CD4-positive, alpha-beta T cell treated with Interleukin-6 at 100 ng/mL for 8 hours (primary cell): ENCODE measurements at regions not wholly inside any gene's neighbourhood (a gene's known extent, or its start where the extent isn't known, plus 50 kb on each side); places are given as distances from the start of the nearest gene placed in this dataset.
"Not testable (repeated sequence)": the region's sequence is repeated elsewhere in the genome, so short reads cannot be mapped to it uniquely, and the experiment has no call there.

Experiments
- DNase-seq: peaks from one replicate; pipeline ENCODE4 v3.0.0-alpha.2; 2020; ENCODE audit warnings: mixed read lengths, low spot score

GRCh38 chr10:30731963-30732362 lies 102.4 kb upstream of the LYZL2 start:
- DNase-seq, result no peak

- DNase-seq, result no peak
These were observed 100.8 kb upstream of the LYZL2 start for GRCh38 chr10:30730306-30730705.

GRCh38 chr10:30728766-30729165 lies 99.2 kb upstream of the LYZL2 start:
- DNase-seq, result no peak

- DNase-seq, result no peak
These were observed 98.6 kb upstream of the LYZL2 start for GRCh38 chr10:30728127-30728526.

GRCh38 chr10:30727524-30727923 lies 98.0 kb upstream of the LYZL2 start:
- no peak for DNase-seq

GRCh38 chr10:30726783-30727414 lies 97.3 kb upstream of the LYZL2 start:
- peak; percentile 76 for DNase-seq

GRCh38 chr10:30725661-30726060 lies 96.1 kb upstream of the LYZL2 start:
- no peak for DNase-seq

GRCh38 chr10:30724296-30724695 lies 94.7 kb upstream of the LYZL2 start:
- no peak for DNase-seq

- DNase-seq, result no peak
These were observed 93.5 kb upstream of the LYZL2 start for GRCh38 chr10:30722956-30723620.

GRCh38 chr10:30719832-30720231 lies 90.3 kb upstream of the LYZL2 start:
- DNase-seq, result no peak

GRCh38 chr10:30709700-30710358 lies 80.3 kb upstream of the LYZL2 start:
- no peak for DNase-seq

- DNase-seq, result no peak
These were observed 79.7 kb upstream of the LYZL2 start for GRCh38 chr10:30709229-30709628.

GRCh38 chr10:30708234-30708633 lies 78.7 kb upstream of the LYZL2 start:
- DNase-seq, result no peak

- not testable (repeated sequence) for DNase-seq
These were observed 76.6 kb upstream of the LYZL2 start for GRCh38 chr10:30706189-30706588.

GRCh38 chr10:30705625-30706149 lies 76.1 kb upstream of the LYZL2 start:
- peak; percentile 9 for DNase-seq

- peak; percentile 64 for DNase-seq
These were observed 75.6 kb upstream of the LYZL2 start for GRCh38 chr10:30705101-30705624.

GRCh38 chr10:30704601-30705100 lies 75.1 kb upstream of the LYZL2 start:
- DNase-seq, result peak; percentile 43

- peak; percentile 8 for DNase-seq
These were observed 74.6 kb upstream of the LYZL2 start for GRCh38 chr10:30704026-30704600.

- not testable (repeated sequence) for DNase-seq
These were observed 73.9 kb upstream of the LYZL2 start for GRCh38 chr10:30703446-30703845.

- DNase-seq, result no peak
These were observed 73.3 kb upstream of the LYZL2 start for GRCh38 chr10:30702860-30703259.

GRCh38 chr10:30701451-30702173 lies 72.1 kb upstream of the LYZL2 start:
- DNase-seq, result peak; percentile 69

- DNase-seq, result no peak
These were observed 68.3 kb upstream of the LYZL2 start for GRCh38 chr10:30697806-30698205.
